Tibial nerve (tissue), 4 donors: ENCODE measurements at regions not wholly inside any gene's neighbourhood (a gene's known extent, or its start where the extent isn't known, plus 50 kb on each side); places are given as distances from the start of the nearest gene placed in this dataset. TPM values are rescaled to one million over a fixed set of nuclear protein-coding genes. Genes with fewer than 3 reads are reported as not detected.

Experiments
- DNase-seq, 2 donors: peaks; one replicate each; pipeline ENCODE4 v3.0.0-alpha.2; 2019; ENCODE audit warnings: low spot score in 2 of 2
- H3K27ac ChIP-seq, 4 donors: fragments of 200-600 bp; sonication (generic) in 3 of 4; one replicate each; pipeline ENCODE4 v1.5.1; 2017 to 2019; ENCODE audit warnings: mild to moderate bottlenecking in 1 of 4
- H3K27me3 ChIP-seq, 2 donors: fragments of 200-600 bp; sonication (generic) in 1 of 2; one replicate each; pipeline versions ENCODE4 v1.5.1 to v1.6.0; 2017 to 2019
- H3K36me3 ChIP-seq, 3 donors: fragments of 200-600 bp; sonication (generic); one replicate each; pipeline ENCODE4 v1.5.1; 2018 to 2019
- H3K4me1 ChIP-seq, 4 donors: fragments of 200-600 bp; sonication (generic) in 3 of 4; one replicate each; pipeline ENCODE4 v1.5.1; 2017 to 2019
- H3K4me3 ChIP-seq, 4 donors: fragments of 200-600 bp; sonication (generic) in 3 of 4; one replicate each; pipeline ENCODE4 v1.5.1; 2017 to 2019; ENCODE audit warnings: mild to moderate bottlenecking in 1 of 4, moderate library complexity in 1 of 4
- H3K9me3 ChIP-seq, 4 donors: fragments of 200-600 bp; sonication (generic) in 3 of 4; one replicate each; pipeline ENCODE4 v1.5.1; 2017 to 2019
- EP300 ChIP-seq, 2 donors: sonication (generic); formaldehyde crosslinking; IDR thresholded peaks; one replicate each; pipeline ENCODE4 v1.6.1; 2017; ENCODE audit warnings: antibody characterized with exemption in 2 of 2, mild to moderate bottlenecking in 1 of 2
- POLR2A ChIP-seq, 2 donors: fragments of 450-650 bp; IDR thresholded peaks; one replicate each; pipeline ENCODE4 v1.6.1; 2017; ENCODE audit warnings: antibody characterized with exemption in 2 of 2, mild to moderate bottlenecking in 2 of 2, moderate library complexity in 2 of 2
- WGBS, 2 donors: methylation state at CpG; one replicate each; pipeline ENCODE4 v1.1.5; 2018; 5-methylcytosine and 5-hydroxymethylcytosine counted together
- small RNA-seq: library from RNA; depleted of rRNA; stranded (forward); fragments of <200 nt; gene quantifications from one replicate; pipeline ENCODE3, GENCODE V24; 2016
- TF ChIP-seq, protein P1 (sequence below), 5 experiments: fragments of 200-600 bp in 3 of 5; fragments of 450-650 bp in 2 of 5; sonication (generic) in 3 of 5; IDR thresholded peaks; one replicate each; pipeline ENCODE4 v1.5.1; 2016 to 2019; ENCODE audit warnings: antibody characterized with exemption in 5 of 5, mild to moderate bottlenecking in 3 of 5, moderate library complexity in 2 of 5

DNA sequence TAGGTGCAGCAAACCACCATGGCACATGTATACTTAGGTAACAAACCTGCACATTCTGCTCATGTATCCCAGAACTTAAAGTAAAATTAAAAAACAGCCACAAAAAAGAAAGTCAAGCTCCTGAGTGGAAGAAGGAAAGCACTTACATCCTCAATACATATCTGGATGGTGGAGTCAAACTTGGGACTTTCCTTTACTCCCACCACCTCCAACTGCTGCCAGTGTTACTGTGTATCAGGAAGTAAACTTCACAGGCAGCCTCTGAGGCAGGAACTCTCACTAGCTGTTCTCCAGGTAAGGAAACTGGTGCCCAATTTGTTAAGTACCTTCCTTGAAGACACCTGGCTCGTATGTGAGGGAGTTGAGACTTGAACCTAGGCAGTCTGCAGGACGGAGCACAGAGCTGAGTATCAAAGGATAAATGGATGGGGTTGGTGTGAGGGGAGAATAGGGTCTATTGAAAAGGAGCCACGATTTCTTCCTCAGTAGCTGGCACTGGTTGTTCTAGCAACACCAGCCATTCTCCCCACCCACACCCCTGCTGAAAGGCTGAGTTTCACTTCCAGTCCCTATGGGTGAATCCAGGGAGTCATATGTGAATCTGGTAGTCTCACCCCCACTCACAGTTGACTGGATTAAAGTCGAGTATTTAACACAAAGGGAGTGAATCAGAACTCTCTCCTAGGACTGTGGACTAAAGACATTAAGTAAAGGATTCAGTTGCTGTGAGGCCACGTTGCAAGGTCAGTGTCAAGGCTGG lies 50.0 kb upstream of the GPR39 start:
- Histone ChIP-seq H3K36me3 (no peaks in the 10 kb centered on the region), H3K4me1 (no peaks in the 10 kb centered on the region), H3K27me3 (no peaks in the 10 kb centered on the region), H3K27ac (no peak overlapping the region), H3K4me3 (no peak overlapping the region), H3K9me3 (peaks cover 0 to 31% (median 0%) of the 10 kb centered on the region in 4 donors)
- no peak for DNase-seq
- TF ChIP-seq, protein P1, sequence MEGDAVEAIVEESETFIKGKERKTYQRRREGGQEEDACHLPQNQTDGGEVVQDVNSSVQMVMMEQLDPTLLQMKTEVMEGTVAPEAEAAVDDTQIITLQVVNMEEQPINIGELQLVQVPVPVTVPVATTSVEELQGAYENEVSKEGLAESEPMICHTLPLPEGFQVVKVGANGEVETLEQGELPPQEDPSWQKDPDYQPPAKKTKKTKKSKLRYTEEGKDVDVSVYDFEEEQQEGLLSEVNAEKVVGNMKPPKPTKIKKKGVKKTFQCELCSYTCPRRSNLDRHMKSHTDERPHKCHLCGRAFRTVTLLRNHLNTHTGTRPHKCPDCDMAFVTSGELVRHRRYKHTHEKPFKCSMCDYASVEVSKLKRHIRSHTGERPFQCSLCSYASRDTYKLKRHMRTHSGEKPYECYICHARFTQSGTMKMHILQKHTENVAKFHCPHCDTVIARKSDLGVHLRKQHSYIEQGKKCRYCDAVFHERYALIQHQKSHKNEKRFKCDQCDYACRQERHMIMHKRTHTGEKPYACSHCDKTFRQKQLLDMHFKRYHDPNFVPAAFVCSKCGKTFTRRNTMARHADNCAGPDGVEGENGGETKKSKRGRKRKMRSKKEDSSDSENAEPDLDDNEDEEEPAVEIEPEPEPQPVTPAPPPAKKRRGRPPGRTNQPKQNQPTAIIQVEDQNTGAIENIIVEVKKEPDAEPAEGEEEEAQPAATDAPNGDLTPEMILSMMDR (IDR thresholded peaks at IDR 0.05), result no peak
- TF ChIP-seq POLR2A (IDR thresholded peaks at IDR 0.05), result no peak
- TF ChIP-seq EP300 (IDR thresholded peaks at IDR 0.05), result no peak
- 59 to 63% methylated on average over 5 of the region's 5 CpGs for WGBS, 2 donors

Small RNA genes lying in the stretch of these regions (small RNA-seq; reads per million reads assigned to genes)
- gene MIR663B, result not detected
- not detected for gene RNA5-8SP5
